ENCODE measurements at regions not wholly inside any gene's neighbourhood (a gene's known extent, or its start where the extent isn't known, plus 50 kb on each side); places are given as distances from the start of the nearest gene placed in this dataset.

- no peak for TF ChIP-seq CTCF (IDR thresholded peaks at IDR 0.05 in 4 of 5, conservative IDR thresholded peaks at IDR 0.05 in 1 of 5)
- no peak for TF ChIP-seq POLR2A (IDR thresholded peaks at IDR 0.05)
Observed at GRCh38 chr12:76238688-76239087, 109.5 kb downstream of the BBS10 start.

Data from gastrocnemius medialis (tissue), 4 donors.